Smooth muscle cell (in vitro differentiated cells): ENCODE measurements at regions not wholly inside any gene's neighbourhood (a gene's known extent, or its start where the extent isn't known, plus 50 kb on each side); places are given as distances from the start of the nearest gene placed in this dataset.

Source experiments
- DNase-seq: peaks from one replicate; lab custom pipeline; 2025; ENCODE audit not compliant: unreplicated experiment; lab: John Stamatoyannopoulos, UW
- H2AFZ ChIP-seq: fragments of 200-600 bp; sonication (generic); 2 replicates; pipeline ENCODE4 v1.6.0; 2016; ENCODE audit warnings: antibody characterized with exemption, low read depth, mild to moderate bottlenecking
- H3F3A ChIP-seq: fragments of 200-600 bp; sonication (generic); 2 replicates; pipeline ENCODE4 v1.6.0; 2017; ENCODE audit warnings: antibody characterized with exemption, low read depth
- H3K27ac ChIP-seq: fragments of 200-600 bp; sonication (generic); 2 replicates; pipeline ENCODE4 v1.5.1; 2016; ENCODE audit warnings: low read depth, mild to moderate bottlenecking
- H3K27me3 ChIP-seq: fragments of 200-600 bp; sonication (generic); 2 replicates; pipeline ENCODE4 v1.6.1; 2016; ENCODE audit warnings: low read depth, mild to moderate bottlenecking
- H3K36me3 ChIP-seq: fragments of 200-600 bp; sonication (generic); 2 replicates; pipeline ENCODE4 v1.5.1; 2016; ENCODE audit warnings: low read depth
- H3K4me1 ChIP-seq: fragments of 200-600 bp; sonication (generic); 2 replicates; pipeline ENCODE4 v1.5.1; 2016; ENCODE audit warnings: low read depth
- H3K4me2 ChIP-seq: fragments of 200-600 bp; sonication (generic); 2 replicates; pipeline ENCODE4 v1.6.0; 2016; ENCODE audit warnings: mild to moderate bottlenecking
- H3K4me3 ChIP-seq: fragments of 200-600 bp; sonication (generic); 2 replicates; pipeline ENCODE4 v1.5.1; 2016; ENCODE audit warnings: mild to moderate bottlenecking
- H3K79me2 ChIP-seq: fragments of 200-600 bp; sonication (generic); 2 replicates; pipeline ENCODE4 v1.6.0; 2016; ENCODE audit warnings: low read depth, mild to moderate bottlenecking
- H3K9ac ChIP-seq: fragments of 200-600 bp; sonication (generic); 2 replicates; pipeline ENCODE4 v1.6.0; 2016; ENCODE audit warnings: low read depth
- H3K9me3 ChIP-seq: fragments of 200-600 bp; sonication (generic); replicated peaks from 2 replicates; pipeline ENCODE4 v1.5.1; 2016; ENCODE audit warnings: low read depth
- H4K20me1 ChIP-seq: fragments of 200-600 bp; sonication (generic); 2 replicates; pipeline ENCODE4 v1.6.0; 2016; ENCODE audit warnings: low read depth
- CTCF ChIP-seq: fragments of 200-600 bp; sonication (generic); IDR thresholded peaks from 2 replicates; pipeline ENCODE4 v1.5.1; 2017; ENCODE audit warnings: borderline replicate concordance, mild to moderate bottlenecking, antibody characterized with exemption; ENCODE audit not compliant: insufficient read depth, poor library complexity, severe bottlenecking
- WGBS: methylation state at CpG from one replicate; pipeline ENCODE4 v1.1.7; 2016; ENCODE audit warnings: low lambda C conversion rate; 5-methylcytosine and 5-hydroxymethylcytosine counted together

DNA sequence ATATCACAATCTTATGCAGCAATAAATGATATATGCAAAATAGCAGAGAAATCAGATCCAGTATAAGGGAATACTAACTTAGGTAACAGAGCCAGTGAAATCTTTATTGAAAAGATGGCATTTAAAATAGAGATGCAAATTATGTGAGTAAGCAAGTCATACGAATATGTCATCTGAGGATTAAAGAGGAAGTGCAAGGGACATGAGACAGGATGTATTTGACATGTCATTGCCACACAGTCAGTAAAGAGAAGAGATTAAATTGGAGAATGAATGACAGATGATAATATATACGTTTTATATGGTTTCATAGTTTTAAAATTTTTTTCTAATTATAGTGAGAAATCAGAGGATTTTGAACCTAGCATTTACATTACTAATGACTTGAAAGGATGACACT lies 426.4 kb downstream of the SLITRK5 start:
- Histone ChIP-seq H3K4me2 (no peak overlapping the region), H2AFZ (no peak overlapping the region), H3K27ac (no peak overlapping the region), H3F3A (no peaks in the 10 kb centered on the region), H3K4me1 (no peaks in the 10 kb centered on the region), H3K9ac (no peak overlapping the region), H3K79me2 (no peaks in the 10 kb centered on the region), H4K20me1 (no peaks in the 10 kb centered on the region), H3K27me3 (no peaks in the 10 kb centered on the region), H3K9me3 (peaks cover 3% of the 10 kb centered on the region), H3K4me3 (no peak overlapping the region), H3K36me3 (no peaks in the 10 kb centered on the region)
- DNase-seq, result no peak
- TF ChIP-seq CTCF, result no peak
- 50% methylated on average over 2 of the region's 2 CpGs for WGBS

DNA sequence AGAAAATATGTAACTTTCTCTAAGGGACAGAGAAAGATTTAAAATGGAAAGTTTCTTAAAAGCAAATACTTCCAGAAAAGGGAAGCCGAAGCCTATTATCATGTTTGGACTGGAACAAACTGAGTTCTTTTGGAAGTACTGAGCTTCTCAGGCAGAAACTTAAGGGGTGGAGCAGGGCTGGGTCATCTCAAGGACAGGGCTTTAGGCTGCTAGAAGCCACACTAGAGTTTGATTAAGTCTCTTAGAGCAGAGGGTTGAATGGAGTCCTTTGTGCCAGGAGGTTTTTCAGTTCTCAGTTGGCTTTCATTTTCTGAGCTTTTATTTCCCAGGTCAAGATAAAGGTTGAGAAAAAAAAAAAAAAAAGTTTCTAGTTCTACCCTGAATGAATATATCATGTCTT lies 432.7 kb downstream of the SLITRK5 start:
- no peaks in the 10 kb centered on the region for H3K36me3 ChIP-seq
- H3K79me2 ChIP-seq, result no peaks in the 10 kb centered on the region
- H3F3A ChIP-seq, result no peaks in the 10 kb centered on the region
- no peak overlapping the region for H2AFZ ChIP-seq
- H3K9me3 ChIP-seq, result peaks cover 4% of the 10 kb centered on the region
- H3K4me3 ChIP-seq, result no peak overlapping the region
- no peaks in the 10 kb centered on the region for H4K20me1 ChIP-seq
- no peaks in the 10 kb centered on the region for H3K27me3 ChIP-seq
- WGBS, result 97% methylated on average over 1 of the region's 1 CpG
- no peak overlapping the region for H3K9ac ChIP-seq
- TF ChIP-seq CTCF, result no peak
- H3K4me1 ChIP-seq, result no peaks in the 10 kb centered on the region
- no peak for DNase-seq
- no peak overlapping the region for H3K4me2 ChIP-seq
- no peak overlapping the region for H3K27ac ChIP-seq

DNA sequence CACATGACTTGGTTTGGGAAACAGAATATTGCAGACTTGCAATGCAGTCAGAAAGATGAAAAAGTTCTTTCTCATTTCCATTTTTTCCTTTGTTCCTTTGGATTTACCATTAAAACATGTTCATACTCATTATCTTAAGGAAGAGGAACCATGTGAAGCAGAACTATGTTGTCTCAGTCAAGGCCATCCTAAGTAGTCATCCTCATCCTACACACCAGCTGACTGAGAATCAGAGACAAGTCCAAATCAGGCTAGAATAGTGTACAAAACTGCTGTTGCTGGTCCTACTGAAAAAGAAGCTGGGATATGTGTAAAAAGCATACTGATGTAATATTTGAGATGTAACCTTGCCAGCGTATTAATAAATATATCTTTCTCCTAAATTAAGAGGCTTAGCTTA lies 433.4 kb downstream of the SLITRK5 start:
- no peak overlapping the region for H3K9ac ChIP-seq
- H3K36me3 ChIP-seq, result no peaks in the 10 kb centered on the region
- H3K27me3 ChIP-seq, result no peaks in the 10 kb centered on the region
- no peaks in the 10 kb centered on the region for H4K20me1 ChIP-seq
- H3K4me1 ChIP-seq, result no peaks in the 10 kb centered on the region
- H3F3A ChIP-seq, result no peaks in the 10 kb centered on the region
- no peaks in the 10 kb centered on the region for H3K79me2 ChIP-seq
- TF ChIP-seq CTCF, result no peak
- no peak for DNase-seq
- no peak overlapping the region for H3K27ac ChIP-seq
- WGBS, result 96% methylated on average over 1 of the region's 1 CpG
- H2AFZ ChIP-seq, result no peak overlapping the region
- no peak overlapping the region for H3K4me2 ChIP-seq
- H3K4me3 ChIP-seq, result no peak overlapping the region
- peaks cover 4% of the 10 kb centered on the region for H3K9me3 ChIP-seq

GRCh38 chr13:88107570-88107969 lies 436.4 kb downstream of the SLITRK5 start:
- no peak for DNase-seq
- Histone ChIP-seq H3K36me3 (no peaks in the 10 kb centered on the region), H3K27me3 (no peaks in the 10 kb centered on the region), H4K20me1 (no peaks in the 10 kb centered on the region), H3K4me3 (no peak overlapping the region), H2AFZ (no peak overlapping the region), H3K4me1 (no peaks in the 10 kb centered on the region), H3K27ac (no peak overlapping the region), H3K9ac (no peak overlapping the region), H3K79me2 (no peaks in the 10 kb centered on the region), H3F3A (no peaks in the 10 kb centered on the region), H3K4me2 (no peak overlapping the region), H3K9me3 (peaks cover under 1% of the 10 kb centered on the region)
- WGBS, result 90% methylated on average over 6 of the region's 6 CpGs
- TF ChIP-seq CTCF, result no peak
